Activated naive CD4-positive, alpha-beta T cell treated with anti-CD3 and anti-CD28 coated beads for 36 hours (primary cell): ENCODE measurements at regions not wholly inside any gene's neighbourhood (a gene's known extent, or its start where the extent isn't known, plus 50 kb on each side); places are given as distances from the start of the nearest gene placed in this dataset.

ENCODE experiments used
- CTCF ChIA-PET: fragments of 350-600 bp; sonication (Branson Sonifier 250); formaldehyde crosslinking; loops from one replicate; lab custom pipeline; 2021; ENCODE audit warnings: antibody characterized with exemption; lab: Charles Lee
- DNase-seq: peaks from one replicate; pipeline ENCODE4 v3.0.0-alpha.2; 2020
- H3K27ac Mint-ChIP-seq: one replicate; pipeline ENCODE4 v1.8.0; 2021; ENCODE audit warnings: mild to moderate bottlenecking, mixed read lengths
- H3K27me3 Mint-ChIP-seq: one replicate; pipeline ENCODE4 v1.8.0; 2021; ENCODE audit warnings: low read depth, mixed read lengths
- H3K36me3 Mint-ChIP-seq: one replicate; pipeline ENCODE4 v1.8.0; 2021; ENCODE audit warnings: low read depth, mixed read lengths
- H3K4me1 Mint-ChIP-seq: one replicate; pipeline ENCODE4 v1.8.0; 2021; ENCODE audit warnings: low read depth, mixed read lengths
- H3K4me3 Mint-ChIP-seq: one replicate; pipeline ENCODE4 v1.8.0; 2021; ENCODE audit warnings: mild to moderate bottlenecking, moderate library complexity, mixed read lengths
- H3K9me3 Mint-ChIP-seq: one replicate; pipeline ENCODE4 v1.8.0; 2021; ENCODE audit warnings: mixed read lengths
- intact Hi-C: fragments of 100-400 bp; cut with micrococcal nuclease; formaldehyde crosslinking; loops from one replicate; pipeline ENCODE4 v1.15.1; 2023

DNA sequence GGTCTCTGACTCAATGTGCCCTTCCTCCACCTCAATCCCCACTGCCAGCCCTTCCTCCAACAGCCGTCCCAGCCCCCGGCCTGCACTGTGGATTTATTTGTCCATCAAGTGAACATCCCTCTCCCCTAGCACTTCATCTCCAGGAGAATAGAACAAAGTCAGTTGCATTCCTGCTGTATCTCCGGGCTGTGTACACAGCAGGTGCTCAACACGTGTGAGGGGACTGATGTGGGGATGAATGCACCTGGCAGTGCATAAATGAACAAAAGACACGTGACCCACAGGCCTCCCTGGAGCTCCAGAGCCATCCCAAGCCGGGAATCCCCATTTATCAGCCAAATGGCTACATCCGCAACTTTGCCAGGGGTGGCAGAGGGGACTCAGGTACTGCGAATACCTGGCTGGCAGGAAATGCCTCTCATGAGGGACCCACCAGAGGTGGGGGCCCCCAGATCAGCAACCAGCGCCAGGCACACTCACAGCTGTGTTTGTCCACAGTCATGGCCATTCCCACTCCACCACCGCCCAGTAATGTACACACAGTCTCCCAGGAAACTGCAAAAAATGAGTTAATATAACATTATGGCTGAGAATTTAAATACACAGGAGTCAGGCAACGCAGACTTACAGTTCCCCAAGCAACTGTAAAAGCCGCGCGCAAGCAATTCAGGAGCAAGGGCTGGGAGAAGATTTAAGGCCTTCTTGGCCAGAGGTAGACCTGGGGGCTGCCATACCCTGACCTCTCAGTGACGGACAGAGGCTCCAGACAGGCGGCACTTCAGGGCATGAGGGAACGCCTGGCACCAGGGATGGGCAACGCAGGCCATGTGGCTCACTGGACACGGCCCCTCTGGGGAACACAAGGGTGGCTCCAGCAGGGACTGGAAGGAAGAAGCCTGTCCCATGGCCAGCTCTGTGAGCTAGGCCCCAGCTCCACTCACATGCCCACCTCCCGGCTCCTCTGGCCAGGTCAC lies 50.3 kb upstream of the TCF20 start:
- intact Hi-C loops: no loop called here
- Mint-ChIP-seq H3K27me3 (no peaks in the 10 kb centered on the region), H3K27ac (no peak overlapping the region), H3K4me3 (no peak overlapping the region), H3K36me3 (no peaks in the 10 kb centered on the region), H3K4me1 (peaks cover 22% of the 10 kb centered on the region), H3K9me3 (no peaks in the 10 kb centered on the region)
- DNase-seq: no peak
- CTCF ChIA-PET: no interaction called here
